ENCODE measurements at regions not wholly inside any gene's neighbourhood (a gene's known extent, or its start where the extent isn't known, plus 50 kb on each side); places are given as distances from the start of the nearest gene placed in this dataset.
"Not testable (repeated sequence)": the region's sequence is repeated elsewhere in the genome, so short reads cannot be mapped to it uniquely, and the experiment has no call there.

DNA sequence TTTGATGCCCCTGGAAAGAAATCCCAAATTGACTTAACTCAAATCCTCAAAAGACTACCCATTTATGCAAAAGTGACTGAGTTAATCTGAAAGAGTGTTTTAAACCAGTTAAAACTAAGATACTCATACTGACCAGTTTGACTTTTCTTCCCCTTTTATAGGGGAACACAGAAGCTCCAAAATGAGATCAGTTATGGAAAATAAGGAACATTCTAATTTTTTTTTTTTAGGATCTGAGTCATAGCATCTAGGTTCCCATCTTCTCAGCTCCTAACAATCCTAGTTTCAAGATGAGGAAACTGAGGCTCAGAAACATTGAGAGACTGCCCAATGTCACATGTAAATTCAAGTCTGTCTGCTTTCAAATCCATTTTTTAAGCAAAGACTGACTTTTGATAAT lies 231.1 kb upstream of the RUNX1 start:
- no peak for DNase-seq

DNA sequence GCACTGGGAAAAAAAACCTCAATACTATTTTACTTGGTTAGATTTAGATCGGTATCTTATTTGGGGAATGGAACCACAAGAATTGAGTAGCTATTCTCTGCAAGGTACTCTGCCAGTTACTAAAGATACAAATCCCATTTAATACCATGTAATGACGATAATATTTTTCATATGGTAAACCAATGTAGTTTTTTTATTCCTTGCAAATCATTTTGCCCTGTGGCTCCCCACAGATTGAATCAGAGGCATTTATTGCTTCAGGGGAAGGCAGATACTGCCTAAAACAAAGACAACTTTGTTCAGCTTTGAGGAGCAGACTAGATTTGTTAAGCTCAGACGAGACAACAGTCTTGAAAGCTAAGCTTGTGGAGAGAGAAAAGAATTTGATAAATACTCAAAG lies 226.7 kb upstream of the RUNX1 start:
- DNase-seq: no peak

- no peak for DNase-seq
Measured at GRCh38 chr21:35274923-35275322, 225.8 kb upstream of the RUNX1 start.

- DNase-seq: no peak
Measured at GRCh38 chr21:35274090-35274489, 225.0 kb upstream of the RUNX1 start.

- no peak for DNase-seq
Measured at GRCh38 chr21:35273333-35273732, 224.2 kb upstream of the RUNX1 start.

- DNase-seq: not testable (repeated sequence)
Measured at GRCh38 chr21:35271344-35272118, 222.4 kb upstream of the RUNX1 start.

DNA sequence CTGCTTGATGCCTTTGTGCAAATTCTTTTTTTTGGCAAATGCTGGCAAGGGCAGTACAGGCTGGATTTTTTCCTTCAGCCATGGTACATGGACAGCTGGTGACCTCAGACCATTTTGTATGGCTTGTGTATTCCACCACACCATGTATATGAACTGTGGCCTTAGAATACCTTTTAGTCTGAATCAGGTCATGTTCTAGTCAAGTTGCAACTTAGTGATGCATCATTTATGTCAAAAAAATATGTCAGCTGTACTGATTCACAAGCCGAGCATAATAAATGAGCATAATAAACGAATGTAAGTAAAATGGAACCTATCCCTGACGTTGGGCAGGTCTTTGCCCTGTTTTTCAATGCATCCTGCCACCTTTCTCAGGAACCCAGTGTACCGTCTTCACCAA lies 219.7 kb upstream of the RUNX1 start:
- DNase-seq: no peak

GRCh38 chr21:35268261-35268660 lies 219.2 kb upstream of the RUNX1 start:
- DNase-seq: no peak

DNA sequence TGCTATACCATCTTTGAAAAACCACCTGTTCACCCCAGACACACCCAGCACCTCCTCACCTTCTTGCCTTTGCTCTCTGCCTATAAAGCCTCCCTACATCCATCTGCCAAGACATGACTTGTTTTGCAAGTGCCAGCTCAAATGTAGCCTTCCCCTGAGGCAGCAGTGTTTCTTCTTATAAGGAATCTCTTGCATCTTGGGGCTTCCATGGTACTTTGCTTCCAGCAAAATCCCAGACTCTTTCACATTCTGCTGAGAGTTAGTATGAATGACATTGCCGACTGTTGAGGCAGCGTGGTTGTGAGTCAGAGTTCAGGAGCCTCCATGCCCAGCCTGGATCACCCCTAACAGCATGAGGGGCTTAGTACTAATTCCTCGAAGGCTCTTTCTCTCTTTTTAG lies 217.4 kb upstream of the RUNX1 start:
- DNase-seq: no peak

GRCh38 chr21:35265170-35265877 lies 216.2 kb upstream of the RUNX1 start:
- no peak for DNase-seq

DNA sequence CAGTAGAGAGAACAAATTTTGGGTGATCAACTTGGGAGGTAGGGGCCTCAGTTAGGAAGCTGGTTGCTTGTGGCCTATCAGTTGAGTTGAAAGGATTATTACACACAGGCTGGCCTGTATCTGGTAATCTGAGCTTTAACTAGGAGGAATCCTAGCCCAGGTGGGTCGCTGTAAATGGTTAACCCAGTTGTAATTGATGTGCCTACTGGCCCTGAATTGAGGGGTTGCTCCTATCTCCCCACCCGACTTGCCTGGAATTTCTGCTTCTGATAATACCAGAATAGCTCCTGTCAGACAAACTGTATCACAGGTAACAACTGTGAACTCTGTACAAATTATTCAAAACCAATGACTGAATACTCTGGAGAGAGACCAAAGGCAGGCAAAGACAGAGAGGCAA lies 210.4 kb upstream of the RUNX1 start:
- DNase-seq: no peak

GRCh38 chr21:35258521-35258920 lies 209.4 kb upstream of the RUNX1 start:
- no peak for DNase-seq

DNA sequence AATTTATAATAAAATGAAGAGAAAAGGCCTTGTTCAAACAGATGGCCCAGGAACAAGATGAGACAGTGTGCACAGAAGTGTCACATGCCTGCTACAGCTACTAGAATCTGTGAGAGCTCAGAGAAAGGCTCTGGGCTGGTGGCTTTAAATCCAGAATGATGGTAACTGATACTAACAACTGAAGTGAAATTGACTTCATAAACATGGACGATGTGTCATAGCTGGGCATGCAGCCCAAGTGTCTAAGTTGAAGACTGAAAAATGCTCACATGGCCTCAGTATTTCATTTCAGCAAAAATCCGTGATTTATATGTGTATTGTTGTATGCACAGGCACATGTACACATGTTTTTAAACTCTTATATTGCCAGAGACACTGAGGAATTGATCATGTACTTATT lies 208.3 kb upstream of the RUNX1 start:
- no peak for DNase-seq

GRCh38 chr21:35256468-35256988 lies 207.4 kb upstream of the RUNX1 start:
- no peak for DNase-seq

DNA sequence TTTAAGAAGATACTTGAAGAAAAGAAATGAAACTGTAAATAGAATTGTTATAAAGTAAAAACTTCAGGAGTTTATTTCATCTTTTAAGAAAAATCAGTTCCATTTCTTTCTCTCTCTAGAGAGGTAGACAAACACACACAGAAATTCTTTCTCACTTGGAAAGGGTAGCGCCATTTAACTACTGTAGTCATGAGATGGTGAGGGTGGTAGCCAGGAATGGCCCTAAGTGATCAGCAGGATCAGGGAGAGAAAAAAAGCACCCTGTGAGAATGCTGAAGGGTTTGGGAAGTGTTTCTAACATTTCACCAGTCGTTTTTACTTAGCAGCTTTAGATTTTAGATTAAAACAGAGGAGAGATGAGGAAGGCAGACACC lies 205.7 kb upstream of the RUNX1 start:
- no peak for DNase-seq

DNA sequence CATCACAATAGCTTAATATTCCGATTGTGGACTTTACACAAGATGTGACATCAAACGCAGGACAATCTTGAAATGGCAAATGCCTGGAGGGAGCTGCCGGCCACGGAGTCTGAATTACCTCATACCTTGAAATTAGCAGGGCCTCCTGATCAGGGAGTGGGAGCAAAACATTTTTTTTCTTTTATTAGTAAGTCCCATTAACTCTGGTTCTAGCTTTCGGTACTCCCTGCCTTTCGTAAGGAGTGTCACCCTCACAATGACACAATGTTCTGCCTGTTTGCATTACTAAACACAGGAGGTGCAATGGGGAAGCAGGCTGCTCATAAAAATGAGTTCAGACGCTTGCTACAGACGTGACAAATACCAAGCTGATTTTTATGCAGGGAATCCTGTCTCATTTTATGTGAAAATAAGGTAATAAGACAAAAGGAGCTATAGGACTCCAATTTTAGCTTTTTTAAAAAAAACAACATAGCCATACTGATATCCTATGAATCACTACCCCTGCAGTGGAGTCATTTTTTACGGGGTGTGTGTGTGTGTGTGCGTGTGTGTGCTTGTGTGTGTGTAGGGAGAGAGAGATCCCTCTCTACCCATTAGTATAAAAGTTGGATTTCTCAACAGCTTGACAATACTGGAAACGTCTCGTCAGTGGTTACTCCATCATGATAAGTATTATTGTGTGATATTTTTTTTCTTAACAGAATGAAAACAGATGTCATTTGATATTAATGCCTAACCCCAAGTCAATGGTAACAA lies 205.1 kb upstream of the RUNX1 start:
- DNase-seq: no peak

DNA sequence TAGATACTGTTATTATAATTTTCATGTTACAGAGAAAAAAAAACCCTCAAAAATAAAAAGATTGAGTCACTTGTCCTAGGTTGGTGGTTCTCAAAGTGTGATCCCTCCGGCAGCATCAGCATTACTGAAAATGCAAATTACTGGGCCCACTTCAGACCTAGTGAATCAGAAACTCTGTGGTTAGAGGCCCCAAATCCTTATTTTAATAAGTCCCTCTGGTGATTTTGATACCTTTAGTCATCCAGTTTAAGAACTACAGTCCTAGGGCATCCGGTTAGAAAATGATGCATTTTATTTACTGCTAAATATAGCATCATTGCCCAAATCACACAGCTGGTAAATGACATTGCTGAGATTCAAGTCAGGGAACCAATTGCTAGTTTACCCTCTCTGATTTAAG lies 203.7 kb upstream of the RUNX1 start:
- DNase-seq: no peak

- no peak for DNase-seq
Measured at GRCh38 chr21:35249636-35250035, 200.5 kb upstream of the RUNX1 start.

- DNase-seq: no peak
Measured at GRCh38 chr21:35245879-35246278, 196.8 kb upstream of the RUNX1 start.

DNA sequence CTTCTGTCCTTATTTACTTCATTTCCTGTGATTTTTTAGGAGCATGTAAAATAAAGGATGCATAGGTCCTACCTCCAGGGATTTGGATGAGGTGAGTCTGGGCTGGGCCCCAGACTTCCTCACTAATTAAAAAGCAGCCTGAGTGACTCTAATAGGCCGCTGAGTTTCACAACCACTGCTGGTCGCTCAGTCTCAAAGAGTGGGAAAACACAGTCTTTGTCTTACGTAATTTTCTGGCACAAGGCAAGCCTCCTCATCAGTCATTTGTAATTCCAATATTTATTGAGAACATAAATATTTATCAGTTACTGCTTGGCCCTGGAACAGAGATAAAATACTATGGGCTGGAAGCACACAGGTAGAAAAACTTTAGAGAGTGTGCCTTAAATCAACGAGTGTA lies 195.4 kb upstream of the RUNX1 start:
- no peak for DNase-seq

DNA sequence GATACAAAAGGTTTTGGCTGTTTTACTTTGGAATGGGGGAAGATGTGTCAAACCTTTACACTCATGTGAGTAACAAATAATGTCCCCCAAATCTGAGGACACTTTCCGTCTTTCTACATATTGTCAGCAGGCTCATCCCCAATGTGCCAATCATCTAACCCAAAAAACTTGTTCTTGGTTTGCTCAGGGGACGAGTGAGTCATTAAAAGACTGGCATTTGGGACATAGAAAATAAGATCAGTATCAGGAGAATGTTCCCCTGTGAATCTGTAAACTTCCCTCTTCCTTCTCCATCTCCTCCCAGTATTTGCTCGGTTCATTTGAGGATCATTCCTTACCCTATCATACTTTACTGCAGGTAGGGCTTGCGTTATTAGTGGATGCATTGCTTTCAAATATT lies 194.1 kb upstream of the RUNX1 start:
- no peak for DNase-seq

DNA sequence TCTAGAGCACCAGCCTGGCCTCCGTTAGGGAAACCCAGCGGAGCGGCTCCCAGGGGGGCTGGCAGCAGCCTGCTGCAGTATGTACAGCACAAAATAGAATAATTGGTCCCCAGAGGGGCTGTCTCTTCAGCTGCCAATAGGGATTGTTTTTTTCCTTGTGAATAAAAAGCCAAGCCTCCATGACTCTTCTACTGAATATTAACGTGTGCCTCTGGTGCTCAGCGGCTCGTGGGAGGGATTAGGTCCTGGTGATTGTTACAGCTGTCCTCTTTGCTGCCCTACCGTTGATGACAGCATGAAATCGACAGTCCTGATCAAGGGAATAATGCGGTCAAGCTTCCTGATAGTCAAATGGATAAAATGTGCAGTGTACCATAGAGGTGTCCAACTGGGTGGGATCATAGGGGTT lies 190.7 kb upstream of the RUNX1 start:
- no peak for DNase-seq

DNA sequence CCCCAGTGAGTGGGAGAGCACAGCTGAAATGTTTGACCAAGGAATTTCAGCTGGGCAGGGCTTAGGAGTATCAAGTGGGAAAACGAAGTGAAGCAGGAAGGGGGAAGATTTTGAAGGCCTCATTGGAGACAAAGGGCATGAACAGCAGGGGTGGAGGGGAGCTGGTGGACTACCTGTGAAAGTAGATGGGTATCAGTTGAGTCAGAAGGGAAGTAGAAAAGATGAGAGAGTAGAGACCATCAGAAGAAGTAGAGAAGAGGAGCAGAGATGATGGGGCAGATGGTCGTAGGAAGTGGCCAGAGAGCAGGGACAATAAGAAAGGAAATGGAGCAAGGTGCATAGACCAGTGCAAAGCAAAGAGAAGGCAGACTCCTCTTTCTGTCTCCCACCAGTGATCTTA lies 189.0 kb upstream of the RUNX1 start:
- no peak for DNase-seq

- DNase-seq: no peak
Measured at GRCh38 chr21:35237287-35237686, 188.2 kb upstream of the RUNX1 start.
